ENCODE measurements at regions not wholly inside any gene's neighbourhood (a gene's known extent, or its start where the extent isn't known, plus 50 kb on each side); places are given as distances from the start of the nearest gene placed in this dataset.

- Histone ChIP-seq H3K9me3 (ENCODE audit: low read depth) (no peaks in the 10 kb centered on the region), H3K9me2 (ENCODE audit: insufficient read depth) (no peaks in the 10 kb centered on the region), H3K27me3 (replicated peaks; ENCODE audit: insufficient read depth) (no peaks in the 10 kb centered on the region), H3K9ac (peak overlapping the region; percentile 98), H3K79me2 (ENCODE audit: insufficient read depth) (0 out of 2 replicates have a peak, but pooled peaks cover 3% of the 10 kb centered on the region), H3K4me2 (ENCODE audit: unreplicated experiment) (peak overlapping the region; percentile 84), H3F3A (ENCODE audit: insufficient read depth) (peaks cover 45% of the 10 kb centered on the region), H2AFZ (no peak overlapping the region), H3K36me3 (ENCODE audit: low read depth) (no peaks in the 10 kb centered on the region), H3K27ac (peak overlapping the region; percentile 96), H4K20me1 (ENCODE audit: insufficient read depth) (no peaks in the 10 kb centered on the region), H3K4me3 (peak overlapping the region; percentile 85), H3K4me1 (ENCODE audit: insufficient read depth) (peaks cover 24% of the 10 kb centered on the region)
- in situ Hi-C loops (cut with MboI), result loop anchor here (10.0 kb wide), 1 partner anchor 106 kb away; no protein-coding TSS in a partner anchor
- TF ChIP-seq EZH2phosphoT487 (IDR thresholded peaks at IDR 0.05; ENCODE audit: insufficient read depth, low read depth), result no peak
- no peak for TF ChIP-seq EZH2 (IDR thresholded peaks at IDR 0.05; ENCODE audit: insufficient read depth, poor library complexity, severe bottlenecking)
- DNase-seq, result no peak
- WGBS, 2 experiments (ENCODE audit: low coverage in 1 of 2, low lambda C conversion rate in 2 of 2, missing lambda C conversion rate in 2 of 2), result 85% methylated on average over 7 of the region's 7 CpGs
These were observed 122.2 kb downstream of the C9orf50 start for GRCh38 chr9:129498451-129499384.

DNA sequence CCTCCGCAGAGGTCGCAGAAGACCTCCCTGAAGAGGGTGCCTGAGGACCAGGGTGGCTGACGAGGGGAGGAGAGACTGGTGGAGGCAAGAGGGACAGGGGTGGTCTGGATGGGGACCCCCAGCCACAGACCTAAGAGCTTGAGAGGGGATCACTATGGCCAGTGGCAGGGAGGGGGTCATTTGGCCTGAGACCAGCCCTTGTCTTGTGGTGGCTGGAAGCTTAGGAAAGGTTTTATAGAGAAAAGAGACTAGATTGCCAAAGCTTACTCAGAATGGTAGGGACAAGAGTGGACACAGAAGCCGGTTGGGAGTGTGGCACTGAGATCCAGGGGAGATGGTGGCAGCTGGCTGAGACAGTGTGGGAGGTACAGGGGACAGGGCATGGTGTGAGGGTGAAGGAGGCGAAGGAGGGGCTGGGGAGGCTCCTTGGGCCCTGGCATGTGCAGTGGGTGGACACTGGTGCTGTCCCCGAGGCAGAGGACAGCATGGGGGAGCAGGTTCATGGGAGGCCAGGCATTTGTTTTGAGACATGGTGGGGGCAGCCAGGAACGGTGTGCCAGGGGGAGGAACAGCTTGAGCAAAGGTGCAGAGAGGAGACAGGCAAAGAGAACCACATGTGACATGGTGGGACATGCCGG is 123.0 kb downstream of the C9orf50 start:
- DNase-seq, result peak; percentile 39
- no peaks in the 10 kb centered on the region for H3K27me3 ChIP-seq (replicated peaks; ENCODE audit: insufficient read depth)
- H3K4me3 ChIP-seq, result peak overlapping the region; percentile 85
- H2AFZ ChIP-seq, result no peak overlapping the region
- in situ Hi-C loops (cut with MboI), result loop anchor here (10.0 kb wide), 1 partner anchor 107 kb away; no protein-coding TSS in a partner anchor
- 28 to 38% methylated on average over 8 of the region's 8 CpGs for WGBS, 2 experiments (ENCODE audit: low coverage in 1 of 2, low lambda C conversion rate in 2 of 2, missing lambda C conversion rate in 2 of 2)
- TF ChIP-seq EZH2 (IDR thresholded peaks at IDR 0.05; ENCODE audit: insufficient read depth, poor library complexity, severe bottlenecking), result no peak
- TF ChIP-seq EZH2phosphoT487 (IDR thresholded peaks at IDR 0.05; ENCODE audit: insufficient read depth, low read depth), result no peak
- no peaks in the 10 kb centered on the region for H4K20me1 ChIP-seq (ENCODE audit: insufficient read depth)
- peak overlapping the region; percentile 96 for H3K27ac ChIP-seq
- peak overlapping the region; percentile 98 for H3K9ac ChIP-seq
- H3K9me3 ChIP-seq (ENCODE audit: low read depth), result no peaks in the 10 kb centered on the region
- no peaks in the 10 kb centered on the region for H3K36me3 ChIP-seq (ENCODE audit: low read depth)
- peak overlapping the region; percentile 84 for H3K4me2 ChIP-seq (ENCODE audit: unreplicated experiment)
- 0 out of 2 replicates have a peak, but pooled peaks cover 3% of the 10 kb centered on the region for H3K79me2 ChIP-seq (ENCODE audit: insufficient read depth)
- no peaks in the 10 kb centered on the region for H3K9me2 ChIP-seq (ENCODE audit: insufficient read depth)
- peaks cover 45% of the 10 kb centered on the region for H3F3A ChIP-seq (ENCODE audit: insufficient read depth)
- peaks cover 24% of the 10 kb centered on the region for H3K4me1 ChIP-seq (ENCODE audit: insufficient read depth)

DNA sequence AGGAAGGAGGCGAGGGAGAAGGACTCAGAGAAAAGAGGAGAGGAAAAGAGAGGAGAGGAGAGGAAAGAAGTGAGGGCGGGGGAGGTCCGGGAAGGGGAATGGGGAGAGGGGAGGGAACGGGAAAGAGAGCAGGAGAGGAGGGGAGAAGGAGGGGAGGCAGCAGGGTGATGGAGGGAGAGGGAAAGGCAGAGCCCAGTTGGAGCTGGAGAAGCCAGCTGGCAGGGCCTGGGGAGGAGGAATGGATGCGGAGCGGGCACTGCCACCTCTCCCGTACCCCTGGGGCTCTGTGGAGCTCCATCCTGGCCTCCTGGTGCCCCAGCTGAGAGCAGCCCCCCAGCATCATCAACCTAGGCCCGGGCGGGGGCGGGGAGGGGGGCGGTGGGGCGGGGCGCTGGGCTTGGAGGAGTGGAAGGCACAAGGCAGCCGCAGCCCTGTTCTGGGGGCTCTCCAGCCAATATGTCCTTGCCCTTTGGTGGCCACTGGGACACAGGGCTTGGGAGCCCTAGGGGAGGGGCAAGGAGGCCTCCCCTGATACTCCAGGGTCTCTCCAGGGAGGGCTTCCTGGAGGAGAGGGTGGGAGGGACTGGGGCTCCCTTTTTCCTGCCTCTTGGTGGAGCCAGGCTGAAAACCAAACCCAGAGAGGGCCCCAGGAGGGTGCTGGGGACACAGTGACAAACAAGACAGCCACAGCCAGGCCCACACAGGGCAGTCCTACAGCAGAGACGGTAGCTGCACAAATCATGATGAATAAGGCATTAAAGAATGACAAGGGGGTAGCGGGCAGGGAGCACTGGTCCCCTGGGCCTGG is 123.7 kb downstream of the C9orf50 start:
- Histone ChIP-seq H3K4me1 (ENCODE audit: insufficient read depth) (peaks cover 24% of the 10 kb centered on the region), H3K27ac (peak overlapping the region; percentile 96), H3K79me2 (ENCODE audit: insufficient read depth) (0 out of 2 replicates have a peak, but pooled peaks cover 3% of the 10 kb centered on the region), H3K9me3 (ENCODE audit: low read depth) (no peaks in the 10 kb centered on the region), H4K20me1 (ENCODE audit: insufficient read depth) (no peaks in the 10 kb centered on the region), H3K4me2 (ENCODE audit: unreplicated experiment) (peak overlapping the region; percentile 84), H2AFZ (no peak overlapping the region), H3K9ac (peak overlapping the region; percentile 98), H3K36me3 (ENCODE audit: low read depth) (no peaks in the 10 kb centered on the region), H3K27me3 (replicated peaks; ENCODE audit: insufficient read depth) (no peaks in the 10 kb centered on the region), H3K4me3 (peak overlapping the region; percentile 85), H3K9me2 (ENCODE audit: insufficient read depth) (no peaks in the 10 kb centered on the region), H3F3A (ENCODE audit: insufficient read depth) (peaks cover 45% of the 10 kb centered on the region)
- 1 to 4% methylated on average over 11 to 16 of the region's 16 CpGs for WGBS, 2 experiments (ENCODE audit: low coverage in 1 of 2, low lambda C conversion rate in 2 of 2, missing lambda C conversion rate in 2 of 2)
- in situ Hi-C loops (cut with MboI), result loop anchor here (10.0 kb wide), 1 partner anchor 108 kb away; no protein-coding TSS in a partner anchor
- TF ChIP-seq EZH2 (IDR thresholded peaks at IDR 0.05; ENCODE audit: insufficient read depth, poor library complexity, severe bottlenecking) (no peak), EZH2phosphoT487 (IDR thresholded peaks at IDR 0.05; ENCODE audit: insufficient read depth, low read depth) (no peak)
- DNase-seq, result peak; percentile 56

All from GM23248 (cell line).